ENCODE measurements at regions not wholly inside any gene's neighbourhood (a gene's known extent, or its start where the extent isn't known, plus 50 kb on each side); places are given as distances from the start of the nearest gene placed in this dataset.

- no peak for TF ChIP-seq CTCF (IDR thresholded peaks at IDR 0.05; ENCODE audit: low read depth, low read length, poor library complexity, severe bottlenecking)
- TF ChIP-seq EZH2phosphoT487 (IDR thresholded peaks at IDR 0.05; ENCODE audit: borderline replicate concordance, low read length) = no peak
Observed at GRCh38 chr11:29389793-29390192, 627.0 kb downstream of the KCNA4 start.

Data from DOHH2 (cell line).